ENCODE measurements at regions not wholly inside any gene's neighbourhood (a gene's known extent, or its start where the extent isn't known, plus 50 kb on each side); places are given as distances from the start of the nearest gene placed in this dataset.
"Not testable (repeated sequence)": the region's sequence is repeated elsewhere in the genome, so short reads cannot be mapped to it uniquely, and the experiment has no call there.

DNA sequence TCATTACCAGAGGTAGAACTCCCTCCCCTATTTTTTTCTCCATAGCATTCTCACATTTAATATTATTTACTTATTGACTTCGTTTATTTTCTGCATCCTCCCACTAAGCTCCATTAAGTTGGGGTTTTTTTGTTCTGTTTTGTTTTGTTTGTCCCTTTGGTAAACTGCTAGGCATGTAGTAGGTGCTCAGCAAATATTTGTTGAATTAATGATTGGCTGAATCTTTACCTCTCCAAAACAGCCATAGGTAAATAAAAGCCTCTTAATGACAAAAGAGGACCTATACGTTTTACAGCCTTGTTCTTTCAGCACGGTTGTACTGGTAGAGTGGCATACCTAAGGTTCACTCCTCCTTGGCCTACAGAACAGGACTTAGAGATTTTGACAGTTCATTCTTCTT, 52.0 kb downstream of the PRORP start:
- TF ChIP-seq EZH2 (IDR thresholded peaks at IDR 0.05; ENCODE audit: borderline replicate concordance, low read length) (no peak), CTCF (IDR thresholded peaks at IDR 0.05; ENCODE audit: low read length) (no peak)
- H3K27me3 ChIP-seq (ENCODE audit: insufficient read depth, low read length), result no peaks in the 10 kb centered on the region
- H4K20me1 ChIP-seq (ENCODE audit: insufficient read depth, low read length), result no peaks in the 10 kb centered on the region
- no peak overlapping the region for H3K4me3 ChIP-seq (ENCODE audit: low read depth, low read length, poor library complexity, severe bottlenecking)
- no peak overlapping the region for H3K9ac ChIP-seq (ENCODE audit: low read length)
- H3K4me2 ChIP-seq (ENCODE audit: low read length), result no peak overlapping the region
- no peak overlapping the region for H3K27ac ChIP-seq (ENCODE audit: low read depth, low read length, poor library complexity, severe bottlenecking)
- no peaks in the 10 kb centered on the region for H3K9me2 ChIP-seq (ENCODE audit: low read depth, low read length)
- H2AFZ ChIP-seq (ENCODE audit: low read length), result no peak overlapping the region
- no peaks in the 10 kb centered on the region for H3F3A ChIP-seq (ENCODE audit: insufficient read depth, low read length)
- no peaks in the 10 kb centered on the region for H3K79me2 ChIP-seq (ENCODE audit: insufficient read depth, low read length)
- H3K4me1 ChIP-seq (ENCODE audit: insufficient read depth, low read length, severe bottlenecking), result no peaks in the 10 kb centered on the region
- peaks cover 23% of the 10 kb centered on the region for H3K36me3 ChIP-seq (ENCODE audit: insufficient read depth, low read length)
- H3K9me3 ChIP-seq (ENCODE audit: low read length), result peaks cover 7% of the 10 kb centered on the region

DNA sequence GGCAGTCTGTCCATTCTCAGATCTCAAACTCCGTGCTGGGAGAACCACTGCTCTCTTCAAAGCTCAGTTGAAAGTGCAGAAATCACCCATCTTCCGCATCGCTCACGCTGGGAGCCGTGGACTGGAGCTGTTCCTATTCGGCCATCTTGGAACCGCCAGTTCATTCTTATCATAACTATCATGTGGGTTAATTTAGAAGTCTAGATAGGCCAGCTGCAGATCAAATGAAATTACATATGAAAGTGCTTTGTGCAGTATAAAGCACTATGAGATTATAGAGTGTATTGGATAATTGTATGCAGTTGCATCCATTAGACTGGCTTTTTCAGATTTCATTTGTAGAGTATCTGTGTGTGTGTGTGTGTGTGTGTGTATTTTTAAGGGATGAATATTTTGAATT, 57.8 kb downstream of the PRORP start:
- Histone ChIP-seq H3K9me2 (ENCODE audit: low read depth, low read length) (no peaks in the 10 kb centered on the region), H3K27me3 (ENCODE audit: insufficient read depth, low read length) (no peaks in the 10 kb centered on the region), H3K36me3 (ENCODE audit: insufficient read depth, low read length) (peaks cover 20% of the 10 kb centered on the region), H3K9ac (ENCODE audit: low read length) (no peak overlapping the region), H3K4me3 (ENCODE audit: low read depth, low read length, poor library complexity, severe bottlenecking) (no peak overlapping the region), H3F3A (ENCODE audit: insufficient read depth, low read length) (no peaks in the 10 kb centered on the region), H3K79me2 (ENCODE audit: insufficient read depth, low read length) (no peaks in the 10 kb centered on the region), H3K9me3 (ENCODE audit: low read length) (no peaks in the 10 kb centered on the region), H3K4me1 (ENCODE audit: insufficient read depth, low read length, severe bottlenecking) (no peaks in the 10 kb centered on the region), H3K4me2 (ENCODE audit: low read length) (no peak overlapping the region), H3K27ac (ENCODE audit: low read depth, low read length, poor library complexity, severe bottlenecking) (no peak overlapping the region), H4K20me1 (ENCODE audit: insufficient read depth, low read length) (no peaks in the 10 kb centered on the region), H2AFZ (ENCODE audit: low read length) (no peak overlapping the region)
- TF ChIP-seq CTCF (IDR thresholded peaks at IDR 0.05; ENCODE audit: low read length) (no peak), EZH2 (IDR thresholded peaks at IDR 0.05; ENCODE audit: borderline replicate concordance, low read length) (no peak)

- not testable (repeated sequence) for H3K79me2 ChIP-seq (ENCODE audit: insufficient read depth, low read length); H2AFZ ChIP-seq (ENCODE audit: low read length); H3K4me2 ChIP-seq (ENCODE audit: low read length); H3K27me3 ChIP-seq (ENCODE audit: insufficient read depth, low read length); H3K4me3 ChIP-seq (ENCODE audit: low read depth, low read length, poor library complexity, severe bottlenecking); H4K20me1 ChIP-seq (ENCODE audit: insufficient read depth, low read length); H3F3A ChIP-seq (ENCODE audit: insufficient read depth, low read length); H3K27ac ChIP-seq (ENCODE audit: low read depth, low read length, poor library complexity, severe bottlenecking); H3K9ac ChIP-seq (ENCODE audit: low read length); H3K4me1 ChIP-seq (ENCODE audit: insufficient read depth, low read length, severe bottlenecking); H3K9me2 ChIP-seq (ENCODE audit: low read depth, low read length); H3K9me3 ChIP-seq (ENCODE audit: low read length)
- H3K36me3 ChIP-seq (ENCODE audit: insufficient read depth, low read length), result peaks cover 25% of the 10 kb centered on the region
Observed at GRCh38 chr14:35184891-35185290, 62.5 kb downstream of the PRORP start.

DNA sequence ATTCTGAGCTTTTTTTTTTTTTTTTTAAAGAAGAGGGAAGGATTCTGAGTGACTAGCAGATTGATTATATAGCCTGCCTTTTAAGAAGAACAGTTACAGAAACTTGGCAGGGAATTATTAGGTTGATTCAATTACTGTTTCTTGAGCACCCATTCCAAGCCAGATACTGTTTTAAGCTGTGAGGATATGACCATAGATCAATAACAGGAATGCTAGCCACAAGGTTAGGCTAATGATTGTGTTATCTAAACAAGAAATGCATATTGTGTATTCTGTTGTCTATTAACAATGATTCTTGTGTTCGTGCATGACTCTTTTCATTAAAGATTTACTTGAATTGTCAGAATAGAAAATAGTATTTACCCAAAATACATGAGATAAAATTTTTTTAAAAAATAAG, 67.1 kb downstream of the PRORP start:
- no peaks in the 10 kb centered on the region for H3K27me3 ChIP-seq (ENCODE audit: insufficient read depth, low read length)
- no peaks in the 10 kb centered on the region for H3K9me3 ChIP-seq (ENCODE audit: low read length)
- no peak overlapping the region for H3K4me2 ChIP-seq (ENCODE audit: low read length)
- no peak overlapping the region for H3K27ac ChIP-seq (ENCODE audit: low read depth, low read length, poor library complexity, severe bottlenecking)
- no peak overlapping the region for H2AFZ ChIP-seq (ENCODE audit: low read length)
- H3K79me2 ChIP-seq (ENCODE audit: insufficient read depth, low read length), result no peaks in the 10 kb centered on the region
- no peaks in the 10 kb centered on the region for H3F3A ChIP-seq (ENCODE audit: insufficient read depth, low read length)
- TF ChIP-seq EZH2 (IDR thresholded peaks at IDR 0.05; ENCODE audit: borderline replicate concordance, low read length) (no peak), CTCF (IDR thresholded peaks at IDR 0.05; ENCODE audit: low read length) (no peak)
- no peaks in the 10 kb centered on the region for H3K9me2 ChIP-seq (ENCODE audit: low read depth, low read length)
- no peaks in the 10 kb centered on the region for H4K20me1 ChIP-seq (ENCODE audit: insufficient read depth, low read length)
- no peaks in the 10 kb centered on the region for H3K4me1 ChIP-seq (ENCODE audit: insufficient read depth, low read length, severe bottlenecking)
- no peak overlapping the region for H3K4me3 ChIP-seq (ENCODE audit: low read depth, low read length, poor library complexity, severe bottlenecking)
- no peak overlapping the region for H3K9ac ChIP-seq (ENCODE audit: low read length)
- peaks cover 11% of the 10 kb centered on the region for H3K36me3 ChIP-seq (ENCODE audit: insufficient read depth, low read length)

Measured in OCI-LY1 (cell line).